ENCODE measurements at regions not wholly inside any gene's neighbourhood (a gene's known extent, or its start where the extent isn't known, plus 50 kb on each side); places are given as distances from the start of the nearest gene placed in this dataset.

DNA sequence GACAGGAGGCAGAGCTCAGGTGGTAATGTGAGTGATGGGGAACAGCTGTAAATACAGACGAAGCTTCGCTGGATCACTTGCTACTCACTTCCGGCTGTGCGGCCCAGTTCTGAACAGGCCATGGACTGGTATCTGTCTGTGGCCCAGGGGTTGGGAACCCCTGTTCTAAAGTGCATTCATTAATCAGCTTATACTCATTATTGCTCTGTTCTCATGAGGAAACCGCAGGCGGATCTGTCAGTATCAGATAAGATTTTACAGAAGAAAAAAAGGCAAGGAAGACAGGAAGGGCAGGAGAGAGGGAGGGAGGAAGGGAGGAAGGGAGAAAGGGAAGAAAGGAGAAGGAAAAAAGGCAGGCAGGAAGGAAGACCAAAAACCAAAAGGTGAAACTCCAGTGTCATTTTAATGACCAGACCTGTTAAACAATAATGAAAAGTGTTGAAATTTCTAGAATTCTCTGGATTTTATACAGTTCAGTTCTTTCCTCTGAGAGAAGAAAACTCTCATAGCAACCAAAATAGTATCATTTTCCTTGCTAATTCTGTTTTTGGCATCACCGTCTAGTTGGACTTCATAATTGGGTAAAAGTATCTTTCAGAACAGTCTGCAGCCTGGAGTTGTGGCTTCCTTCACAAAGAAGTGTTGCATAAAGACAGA, 128.0 kb upstream of the PROK2 start:
- TF ChIP-seq EZH2 (IDR thresholded peaks at IDR 0.05; ENCODE audit: borderline replicate concordance, low read depth, low read length, severe bottlenecking): no peak
- no peak for TF ChIP-seq GATA2 (IDR thresholded peaks at IDR 0.05; ENCODE audit: insufficient read depth, insufficient read length, low read depth, low read length)
- TF ChIP-seq, protein P1, sequence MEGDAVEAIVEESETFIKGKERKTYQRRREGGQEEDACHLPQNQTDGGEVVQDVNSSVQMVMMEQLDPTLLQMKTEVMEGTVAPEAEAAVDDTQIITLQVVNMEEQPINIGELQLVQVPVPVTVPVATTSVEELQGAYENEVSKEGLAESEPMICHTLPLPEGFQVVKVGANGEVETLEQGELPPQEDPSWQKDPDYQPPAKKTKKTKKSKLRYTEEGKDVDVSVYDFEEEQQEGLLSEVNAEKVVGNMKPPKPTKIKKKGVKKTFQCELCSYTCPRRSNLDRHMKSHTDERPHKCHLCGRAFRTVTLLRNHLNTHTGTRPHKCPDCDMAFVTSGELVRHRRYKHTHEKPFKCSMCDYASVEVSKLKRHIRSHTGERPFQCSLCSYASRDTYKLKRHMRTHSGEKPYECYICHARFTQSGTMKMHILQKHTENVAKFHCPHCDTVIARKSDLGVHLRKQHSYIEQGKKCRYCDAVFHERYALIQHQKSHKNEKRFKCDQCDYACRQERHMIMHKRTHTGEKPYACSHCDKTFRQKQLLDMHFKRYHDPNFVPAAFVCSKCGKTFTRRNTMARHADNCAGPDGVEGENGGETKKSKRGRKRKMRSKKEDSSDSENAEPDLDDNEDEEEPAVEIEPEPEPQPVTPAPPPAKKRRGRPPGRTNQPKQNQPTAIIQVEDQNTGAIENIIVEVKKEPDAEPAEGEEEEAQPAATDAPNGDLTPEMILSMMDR (IDR thresholded peaks at IDR 0.05; ENCODE audit: extremely low read depth in 1 of 2, insufficient read depth in 1 of 2, low read depth in 1 of 2, low read length in 2 of 2): no peak
- TF ChIP-seq POLR2A (IDR thresholded peaks at IDR 0.05; ENCODE audit: low read depth, low read length): no peak

All from endothelial cell of umbilical vein (primary cell).